HEK293 (cell line): ENCODE measurements at regions not wholly inside any gene's neighbourhood (a gene's known extent, or its start where the extent isn't known, plus 50 kb on each side); places are given as distances from the start of the nearest gene placed in this dataset.

Source experiments
- CTCF ChIA-PET: fragments of 350-600 bp; formaldehyde crosslinking; extraction: SDS; loops from one replicate; lab custom pipeline; 2021; ENCODE audit warnings: antibody characterized with exemption; lab: Yijun Ruan, JAX
- POLR2A ChIA-PET: fragments of 300-600 bp; formaldehyde crosslinking; extraction: SDS; loops from one replicate; lab custom pipeline; 2020; ENCODE audit warnings: antibody characterized with exemption, inconsistent platforms; lab: Yijun Ruan, JAX
- H3K27ac ChIP-seq: fragments of 200-500 bp; sonication (Bioruptor generic); 2 replicates; pipeline ENCODE4 v1.5.1; 2014; ENCODE audit warnings: low read depth, low read length, control low read depth, inconsistent platforms; ENCODE audit errors: extremely low read depth
- H3K36me3 ChIP-seq, 2 experiments: fragments of 200-500 bp in 1 of 2; sonication (Bioruptor generic) in 1 of 2; 1 replicate in 1 of 2; 2 replicates in 1 of 2; pipeline ENCODE4 v1.5.1; 2014 to 2017; ENCODE audit warnings: inconsistent platforms in 2 of 2, low read length in 2 of 2; ENCODE audit not compliant: control insufficient read depth in 2 of 2, insufficient read depth in 1 of 2
- H3K4me1 ChIP-seq: fragments of 200-500 bp; sonication (Bioruptor generic); 2 replicates; pipeline ENCODE4 v1.5.1; 2014; ENCODE audit warnings: mild to moderate bottlenecking, low read length, inconsistent platforms; ENCODE audit not compliant: control insufficient read depth, insufficient read depth
- H3K4me3 ChIP-seq: 2 replicates; pipeline ENCODE4 v1.5.1; 2011; ENCODE audit warnings: low read depth, mild to moderate bottlenecking, control low read depth, low read length, moderate library complexity
- H3K9me3 ChIP-seq: fragments of 200-500 bp; sonication (Bioruptor generic); 2 replicates; pipeline ENCODE4 v1.5.1; 2014; ENCODE audit warnings: low read depth, low read length, inconsistent platforms; ENCODE audit not compliant: control insufficient read depth, insufficient read depth
- BCL6B ChIP-seq: fragments of 450-650 bp; formaldehyde crosslinking; IDR thresholded peaks from 2 replicates; pipeline ENCODE4 v1.5.1; 2017; ENCODE audit warnings: missing biosample characterization, missing genetic modification characterization
- ZBTB17 ChIP-seq: fragments of 450-650 bp; formaldehyde crosslinking; IDR thresholded peaks from 2 replicates; pipeline ENCODE4 v1.5.1; 2016; ENCODE audit warnings: missing biosample characterization, missing genetic modification characterization
- ZBTB20 ChIP-seq: fragments of 450-650 bp; formaldehyde crosslinking; IDR thresholded peaks from 2 replicates; pipeline ENCODE4 v1.5.1; 2016; ENCODE audit warnings: missing biosample characterization, missing genetic modification characterization
- ZBTB44 ChIP-seq: fragments of 450-650 bp; IDR thresholded peaks from 2 replicates; pipeline ENCODE4 v1.5.1; 2018; ENCODE audit warnings: missing biosample characterization, mild to moderate bottlenecking, missing genetic modification characterization
- ZEB2 ChIP-seq: fragments of 450-650 bp; formaldehyde crosslinking; IDR thresholded peaks from 2 replicates; pipeline ENCODE4 v1.5.1; 2016; ENCODE audit warnings: missing biosample characterization, missing genetic modification characterization
- ZNF112 ChIP-seq: fragments of 450-650 bp; formaldehyde crosslinking; IDR thresholded peaks from 2 replicates; pipeline ENCODE4 v1.5.0; 2017; ENCODE audit warnings: missing biosample characterization, missing genetic modification characterization
- ZNF266 ChIP-seq: fragments of 450-650 bp; formaldehyde crosslinking; IDR thresholded peaks from 2 replicates; pipeline ENCODE4 v1.5.1; 2016; ENCODE audit warnings: missing biosample characterization, missing genetic modification characterization, low read depth
- ZNF274 ChIP-seq, 2 experiments: fragments of 200-500 bp in 1 of 2; fragments of 450-650 bp in 1 of 2; sonication (Bioruptor generic) in 1 of 2; formaldehyde crosslinking in 1 of 2; IDR thresholded peaks; 2 replicates each; pipeline versions ENCODE4 v1.5.1 to v1.6.1; 2014 to 2016; ENCODE audit warnings: borderline replicate concordance in 1 of 2, inconsistent platforms in 1 of 2, low read length in 1 of 2, missing biosample characterization in 1 of 2, missing genetic modification characterization in 1 of 2
- ZNF311 ChIP-seq: fragments of 450-650 bp; formaldehyde crosslinking; IDR thresholded peaks from 2 replicates; pipeline ENCODE4 v1.5.1; 2017; ENCODE audit warnings: missing biosample characterization, missing genetic modification characterization, borderline replicate concordance
- ZNF426 ChIP-seq: fragments of 450-650 bp; formaldehyde crosslinking; IDR thresholded peaks from 2 replicates; pipeline ENCODE4 v1.5.1; 2017; ENCODE audit warnings: missing biosample characterization, missing genetic modification characterization, mild to moderate bottlenecking, inconsistent platforms, moderate library complexity
- ZNF473 ChIP-seq: fragments of 450-650 bp; formaldehyde crosslinking; IDR thresholded peaks from 2 replicates; pipeline ENCODE4 v1.5.1; 2017; ENCODE audit warnings: missing biosample characterization, missing genetic modification characterization
- ZNF580 ChIP-seq: fragments of 450-650 bp; formaldehyde crosslinking; IDR thresholded peaks from 2 replicates; pipeline ENCODE4 v1.5.1; 2016; ENCODE audit warnings: missing biosample characterization, missing genetic modification characterization
- ZNF610 ChIP-seq: fragments of 450-650 bp; formaldehyde crosslinking; IDR thresholded peaks from 2 replicates; pipeline ENCODE4 v1.5.1; 2016; ENCODE audit warnings: missing biosample characterization, missing genetic modification characterization, borderline replicate concordance
- ZNF623 ChIP-seq: fragments of 450-650 bp; formaldehyde crosslinking; IDR thresholded peaks from 2 replicates; pipeline ENCODE4 v1.5.1; 2016; ENCODE audit warnings: missing biosample characterization, missing genetic modification characterization
- ZNF654 ChIP-seq: fragments of 450-650 bp; formaldehyde crosslinking; IDR thresholded peaks from 2 replicates; pipeline ENCODE4 v1.5.1; 2016; ENCODE audit warnings: low read depth, missing biosample characterization, missing genetic modification characterization
- ZNF704 ChIP-seq: fragments of 450-650 bp; formaldehyde crosslinking; IDR thresholded peaks from 2 replicates; pipeline ENCODE4 v1.5.1; 2016; ENCODE audit warnings: missing biosample characterization, missing genetic modification characterization
- ZNF707 ChIP-seq: fragments of 450-650 bp; formaldehyde crosslinking; IDR thresholded peaks from 2 replicates; pipeline ENCODE4 v1.5.1; 2016; ENCODE audit warnings: missing biosample characterization, missing genetic modification characterization
- ZNF837 ChIP-seq: fragments of 450-650 bp; formaldehyde crosslinking; IDR thresholded peaks from 2 replicates; pipeline ENCODE4 v1.5.1; 2016; ENCODE audit warnings: missing biosample characterization, missing genetic modification characterization
- ZSCAN18 ChIP-seq: fragments of 450-650 bp; formaldehyde crosslinking; IDR thresholded peaks from 2 replicates; pipeline ENCODE4 v1.5.1; 2016; ENCODE audit warnings: missing biosample characterization, missing genetic modification characterization
- ZSCAN4 ChIP-seq: fragments of 450-650 bp; formaldehyde crosslinking; IDR thresholded peaks from 2 replicates; pipeline ENCODE4 v1.5.1; 2017; ENCODE audit warnings: missing biosample characterization, missing genetic modification characterization

GRCh38 chr11:80593648-80594374 is 1153.0 kb upstream of the TENM4 start:
- H3K9me3 ChIP-seq, result no peaks in the 10 kb centered on the region
- TF ChIP-seq ZNF623 (tag by site-specific recombination) (no peak), ZNF266 (tag by site-specific recombination) (no peak), ZBTB44 (tag by site-specific recombination) (no peak), ZBTB17 (tag by site-specific recombination) (no peak), ZNF112 (tag by site-specific recombination) (no peak), ZNF610 (tag by site-specific recombination) (no peak), ZNF837 (tag by site-specific recombination) (no peak)
- TF ChIP-seq, all 188 proteins: peak for 0
- Histone ChIP-seq H3K4me3 (no peak overlapping the region), H3K36me3 (no peaks in the 10 kb centered on the region), H3K27ac (no peak overlapping the region), H3K4me1 (no peaks in the 10 kb centered on the region)
- POLR2A ChIA-PET, result no interaction called here
- CTCF ChIA-PET, result no interaction called here

GRCh38 chr11:80592546-80592945 is 1151.7 kb upstream of the TENM4 start:
- H3K27ac ChIP-seq, result no peak overlapping the region
- H3K9me3 ChIP-seq, result no peaks in the 10 kb centered on the region
- no peak for TF ChIP-seq ZNF473
- TF ChIP-seq ZNF311 (tag by site-specific recombination), result no peak
- no peak for TF ChIP-seq ZEB2 (tag by site-specific recombination)
- TF ChIP-seq ZSCAN18, result no peak
- no peak for TF ChIP-seq ZBTB20 (tag by site-specific recombination)
- no peak for TF ChIP-seq ZSCAN4 (tag by site-specific recombination)
- TF ChIP-seq ZNF426 (tag by site-specific recombination), result no peak
- TF ChIP-seq ZBTB17 (tag by site-specific recombination), result no peak
- TF ChIP-seq ZNF580, result no peak
- no peak for TF ChIP-seq BCL6B (tag by site-specific recombination)
- TF ChIP-seq ZNF654 (tag by site-specific recombination), result no peak
- TF ChIP-seq ZNF274 (IDR thresholded peaks at IDR 0.05; ENCODE audit: low read length), result no peak
- no peak for TF ChIP-seq ZNF274 (tag by site-specific recombination; IDR thresholded peaks at IDR 0.05; ENCODE audit: borderline replicate concordance)
- no peak for TF ChIP-seq ZNF704 (tag by site-specific recombination)
- TF ChIP-seq ZNF707, result no peak
- no peaks in the 10 kb centered on the region; the same call in 1 of the 2 replicates for H3K4me1 ChIP-seq
- no peaks in the 10 kb centered on the region for H3K36me3 ChIP-seq
- H3K4me3 ChIP-seq, result no peak overlapping the region
- ChIA-PET CTCF (no interaction called here), POLR2A (no interaction called here)
